Skeletal muscle cell (primary cell): ENCODE measurements at regions not wholly inside any gene's neighbourhood (a gene's known extent, or its start where the extent isn't known, plus 50 kb on each side); places are given as distances from the start of the nearest gene placed in this dataset.
"Not testable (repeated sequence)": the region's sequence is repeated elsewhere in the genome, so short reads cannot be mapped to it uniquely, and the experiment has no call there.

Experiments used
- DNase-seq: peaks from one replicate; pipeline ENCODE4 v3.0.0-alpha.2; 2010; ENCODE audit warnings: low read depth
- H3K4me3 ChIP-seq: 2 replicates; pipeline ENCODE4 v1.5.1; 2011; ENCODE audit warnings: low read depth, mild to moderate bottlenecking, control low read depth, low read length, moderate library complexity

- no peak for DNase-seq
- no peak overlapping the region for H3K4me3 ChIP-seq
Observed at GRCh38 chr1:229012823-229013222, 258.1 kb upstream of the RAB4A start.

- H3K4me3 ChIP-seq: no peak overlapping the region
Observed at GRCh38 chr1:229013981-229014380, 256.9 kb upstream of the RAB4A start.

GRCh38 chr1:229015806-229016205 lies 255.1 kb upstream of the RAB4A start:
- no peak for DNase-seq
- H3K4me3 ChIP-seq: no peak overlapping the region

More at GRCh38 chr1:229013981-229014380, 256.9 kb upstream of the RAB4A start:
- no peak for DNase-seq

- no peak for DNase-seq
- H3K4me3 ChIP-seq: no peak overlapping the region
Observed at GRCh38 chr1:229017091-229017490, 253.8 kb upstream of the RAB4A start.

GRCh38 chr1:229018674-229019295 lies 252.1 kb upstream of the RAB4A start:
- DNase-seq: no peak
- no peak overlapping the region for H3K4me3 ChIP-seq

GRCh38 chr1:229019663-229020271 lies 251.1 kb upstream of the RAB4A start:
- DNase-seq: no peak
- H3K4me3 ChIP-seq: no peak overlapping the region

- H3K4me3 ChIP-seq, DNase-seq: not testable (repeated sequence)
Observed at GRCh38 chr1:229021034-229021433, 249.9 kb upstream of the RAB4A start.

- no peak for DNase-seq
- no peak overlapping the region for H3K4me3 ChIP-seq
Observed at GRCh38 chr1:229022595-229023333, 248.1 kb upstream of the RAB4A start.

- no peak for DNase-seq
- H3K4me3 ChIP-seq: no peak overlapping the region
Observed at GRCh38 chr1:229023651-229024300, 247.1 kb upstream of the RAB4A start.

- peak; percentile 64 for DNase-seq
- no peak overlapping the region for H3K4me3 ChIP-seq
Observed at GRCh38 chr1:229024528-229025130, 246.3 kb upstream of the RAB4A start.

- DNase-seq: no peak
- H3K4me3 ChIP-seq: no peak overlapping the region
Observed at GRCh38 chr1:229025576-229025975, 245.3 kb upstream of the RAB4A start.

GRCh38 chr1:229027158-229027557 lies 243.8 kb upstream of the RAB4A start:
- no peak for DNase-seq
- no peak overlapping the region for H3K4me3 ChIP-seq

GRCh38 chr1:229027622-229028182 lies 243.2 kb upstream of the RAB4A start:
- no peak overlapping the region for H3K4me3 ChIP-seq

GRCh38 chr1:229028544-229028943 lies 242.4 kb upstream of the RAB4A start:
- DNase-seq: no peak
- no peak overlapping the region for H3K4me3 ChIP-seq

More at GRCh38 chr1:229027622-229028182, 243.2 kb upstream of the RAB4A start:
- DNase-seq: peak; percentile 58

- DNase-seq: no peak
Observed at GRCh38 chr1:229028987-229029878, 241.7 kb upstream of the RAB4A start.

GRCh38 chr1:229029879-229030235 lies 241.1 kb upstream of the RAB4A start:
- H3K4me3 ChIP-seq: no peak overlapping the region
- no peak for DNase-seq

More at GRCh38 chr1:229028987-229029878, 241.7 kb upstream of the RAB4A start:
- H3K4me3 ChIP-seq: no peak overlapping the region

GRCh38 chr1:229030630-229031029 lies 240.3 kb upstream of the RAB4A start:
- DNase-seq: no peak
- no peak overlapping the region for H3K4me3 ChIP-seq

- no peak for DNase-seq
- H3K4me3 ChIP-seq: no peak overlapping the region
Observed at GRCh38 chr1:229031061-229031460, 239.8 kb upstream of the RAB4A start.
